HG03457 (cell line): ENCODE measurements at regions not wholly inside any gene's neighbourhood (a gene's known extent, or its start where the extent isn't known, plus 50 kb on each side); places are given as distances from the start of the nearest gene placed in this dataset.
"Not testable (repeated sequence)": the region's sequence is repeated elsewhere in the genome, so short reads cannot be mapped to it uniquely, and the experiment has no call there.

Experiments used
- ATAC-seq: cut with Tn5 transposase; IDR thresholded peaks from one replicate; pipeline ENCODE4 v1.9.1; 2021; ENCODE audit warnings: moderate number of reproducible peaks; ENCODE audit not compliant: unreplicated experiment

GRCh38 chr4:188911199-188911598 is 772.0 kb downstream of the TRIML1 start:
- no peak for ATAC-seq

DNA sequence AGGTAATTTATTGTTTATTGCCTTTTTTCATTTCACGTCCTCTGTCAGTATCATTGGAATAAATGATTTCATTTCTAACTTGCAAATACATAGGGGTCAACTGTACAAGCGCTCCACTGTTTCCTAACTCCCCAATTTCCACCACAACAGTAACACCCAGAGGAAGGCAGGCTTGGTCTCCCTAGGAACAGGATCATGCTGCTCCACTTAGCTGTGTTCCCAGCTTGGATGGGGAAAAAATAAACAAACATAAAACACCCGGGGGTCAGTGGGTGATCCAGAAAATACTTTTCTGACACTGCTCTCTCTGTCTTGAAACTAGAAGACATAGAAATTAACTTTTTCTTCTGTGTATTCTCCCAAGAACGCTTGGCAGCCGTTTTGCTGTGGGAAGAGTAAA is 772.5 kb downstream of the TRIML1 start:
- no peak for ATAC-seq

- ATAC-seq, result no peak
These were observed 775.9 kb downstream of the TRIML1 start for GRCh38 chr4:188915175-188915574.

GRCh38 chr4:188918787-188919186 is 779.5 kb downstream of the TRIML1 start:
- no peak for ATAC-seq

- no peak for ATAC-seq
These were observed 791.6 kb downstream of the TRIML1 start for GRCh38 chr4:188930822-188931221.

GRCh38 chr4:188934320-188934962 is 795.2 kb downstream of the TRIML1 start:
- no peak for ATAC-seq

DNA sequence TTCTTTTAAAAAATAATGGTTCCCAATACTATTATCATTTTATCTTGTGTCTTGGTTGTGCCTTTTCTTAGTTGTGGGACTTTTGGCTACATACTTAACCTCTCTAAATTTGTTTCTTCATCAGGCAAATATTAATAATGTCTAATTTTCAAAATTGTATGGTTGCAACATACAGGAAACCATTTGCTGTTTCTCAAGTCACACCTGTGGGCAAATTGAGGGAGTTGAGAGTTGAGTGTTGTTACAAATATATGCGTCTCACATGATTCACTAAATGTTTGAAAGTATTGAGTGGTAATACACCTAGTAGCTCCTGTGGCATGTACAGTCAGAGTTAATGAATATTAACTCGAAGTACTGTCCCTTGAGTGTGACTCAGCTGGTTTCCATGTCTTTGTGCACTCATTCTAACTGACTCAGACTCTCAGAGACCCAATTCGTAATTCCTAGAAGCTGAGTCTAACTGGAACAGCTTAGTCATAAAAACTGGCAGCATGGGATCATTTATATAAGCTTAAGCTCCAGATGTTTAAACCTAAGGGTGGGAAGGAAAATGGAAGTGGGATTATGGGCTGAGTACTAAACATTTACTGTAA is 802.4 kb downstream of the TRIML1 start:
- ATAC-seq, result no peak

DNA sequence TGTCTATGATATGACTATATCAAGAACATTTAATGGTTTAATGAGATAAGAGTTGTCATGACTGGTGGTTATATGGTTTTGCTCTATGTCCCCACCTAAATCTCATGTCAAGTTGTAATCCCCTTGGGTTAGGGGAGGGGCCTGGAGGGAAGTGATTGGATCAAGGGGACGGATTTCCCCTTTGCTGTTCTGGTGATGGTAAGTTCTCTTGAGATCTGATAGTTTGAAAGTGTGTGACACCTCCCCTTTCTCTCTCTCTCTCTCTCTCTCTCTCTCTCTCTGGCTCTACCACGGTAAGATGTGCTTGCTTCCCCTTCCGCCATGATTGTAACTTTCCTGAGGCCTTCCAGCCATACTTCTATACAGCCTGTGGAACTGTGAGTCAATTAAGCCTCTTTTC is 803.4 kb downstream of the TRIML1 start:
- ATAC-seq, result no peak

- no peak for ATAC-seq
These were observed 810.4 kb downstream of the TRIML1 start for GRCh38 chr4:188949596-188949995.

GRCh38 chr4:188955066-188955465 is 815.8 kb downstream of the TRIML1 start:
- ATAC-seq, result no peak

GRCh38 chr4:188956566-188956965 is 817.3 kb downstream of the TRIML1 start:
- no peak for ATAC-seq

GRCh38 chr4:188958346-188958745 is 819.1 kb downstream of the TRIML1 start:
- ATAC-seq, result no peak

GRCh38 chr4:188959424-188959823 is 820.2 kb downstream of the TRIML1 start:
- no peak for ATAC-seq

DNA sequence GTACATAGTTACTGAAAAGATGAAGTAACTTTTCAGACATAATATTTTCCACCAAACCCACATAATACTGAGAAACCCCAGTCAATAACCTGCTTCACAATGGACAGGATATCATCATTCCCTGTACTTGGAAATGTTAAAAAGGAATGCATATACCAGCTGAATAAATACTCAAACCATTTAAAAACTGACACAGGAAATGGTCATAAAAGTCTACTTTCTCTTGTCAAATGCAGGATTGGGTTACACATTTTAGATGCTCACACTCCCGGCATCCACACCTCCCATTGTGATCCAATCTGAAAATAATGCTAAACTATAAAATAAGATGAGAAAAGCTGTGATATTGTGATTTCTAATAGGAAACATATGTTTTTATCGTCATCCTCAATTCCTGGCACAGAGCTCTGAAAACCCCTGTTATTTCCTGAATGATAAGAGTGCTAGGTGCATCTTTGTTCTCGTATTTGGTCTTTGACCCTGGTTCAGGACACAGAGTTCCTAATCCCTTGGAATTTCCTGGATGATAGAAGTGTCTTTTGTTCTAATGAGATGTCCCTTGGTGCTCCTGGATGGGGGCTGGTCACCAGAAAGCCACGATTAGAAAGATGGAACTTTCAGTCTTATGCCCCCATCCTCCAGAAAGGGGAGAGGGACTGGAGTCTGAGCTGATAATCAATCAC is 821.3 kb downstream of the TRIML1 start:
- no peak for ATAC-seq

- ATAC-seq, result no peak
These were observed 831.9 kb downstream of the TRIML1 start for GRCh38 chr4:188971125-188971524.

GRCh38 chr4:188975271-188975670 is 836.0 kb downstream of the TRIML1 start:
- no peak for ATAC-seq

- no peak for ATAC-seq
These were observed 837.4 kb downstream of the TRIML1 start for GRCh38 chr4:188976644-188977115.

DNA sequence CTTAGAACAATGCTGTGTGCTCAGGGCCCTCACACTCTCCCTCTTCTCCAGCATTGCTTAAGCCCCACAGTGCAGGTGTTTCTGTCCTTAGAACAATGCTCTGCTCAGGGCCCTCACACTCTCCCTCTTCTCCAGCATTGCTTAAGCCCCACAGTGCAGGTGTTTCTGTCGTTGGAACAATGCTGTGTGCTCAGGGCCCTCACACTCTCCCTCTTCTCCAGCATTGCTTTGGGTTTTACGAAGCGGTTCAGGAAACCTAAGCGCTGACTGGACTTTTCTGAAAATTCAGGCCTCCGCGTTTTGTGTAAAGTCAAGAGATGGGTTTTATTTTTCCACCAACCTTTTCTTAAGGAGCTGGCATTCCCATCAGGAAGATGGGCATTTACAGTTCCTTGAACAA is 838.0 kb downstream of the TRIML1 start:
- ATAC-seq, result not testable (repeated sequence)

- ATAC-seq, result no peak
These were observed 845.3 kb downstream of the TRIML1 start for GRCh38 chr4:188984518-188984917.

GRCh38 chr4:188986271-188986689 is 847.0 kb downstream of the TRIML1 start:
- no peak for ATAC-seq

DNA sequence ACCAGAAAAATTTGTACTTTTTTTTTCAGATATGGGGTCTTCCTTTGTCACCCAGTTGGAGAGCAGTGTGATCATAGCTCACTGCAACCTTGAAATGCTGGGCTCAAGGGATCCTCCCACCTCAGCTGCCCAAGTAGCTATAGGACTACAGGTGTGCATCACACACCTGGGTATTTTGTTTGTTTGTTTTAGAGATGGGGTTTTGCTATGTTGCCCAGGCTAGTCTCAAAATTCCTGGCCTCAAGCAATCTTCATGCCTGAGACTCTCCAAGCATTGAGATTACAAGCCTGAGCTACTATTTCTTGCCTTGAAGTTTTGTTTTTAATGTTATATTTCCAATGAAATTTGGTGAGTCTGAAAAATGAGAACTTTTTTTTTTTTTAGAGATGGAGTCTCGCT is 847.8 kb downstream of the TRIML1 start:
- ATAC-seq, result no peak

- ATAC-seq, result no peak
These were observed 848.9 kb downstream of the TRIML1 start for GRCh38 chr4:188988131-188988530.
